H9 (cell line): ENCODE measurements at regions not wholly inside any gene's neighbourhood (a gene's known extent, or its start where the extent isn't known, plus 50 kb on each side); places are given as distances from the start of the nearest gene placed in this dataset.

Experiments
- DNase-seq: peaks from one replicate; pipeline ENCODE4 v3.0.0-alpha.2; 2017
- H2AFZ ChIP-seq: one replicate; pipeline ENCODE4 v1.6.1; 2013; ENCODE audit warnings: mild to moderate bottlenecking, low read length, control low read depth, moderate library complexity
- H2AK5ac ChIP-seq: 2 replicates; pipeline ENCODE4 v1.6.1; 2013; ENCODE audit warnings: low read length, control low read depth, mixed read lengths; ENCODE audit not compliant: insufficient read length
- H2BK120ac ChIP-seq: one replicate; pipeline ENCODE4 v1.6.1; 2013; ENCODE audit warnings: low read depth, mild to moderate bottlenecking, low read length, control low read depth, inconsistent platforms; ENCODE audit not compliant: poor library complexity, severe bottlenecking
- H2BK12ac ChIP-seq: 2 replicates; pipeline ENCODE4 v1.6.1; 2013; ENCODE audit warnings: low read length, control low read depth, mixed read lengths, low read depth; ENCODE audit not compliant: insufficient read length
- H2BK15ac ChIP-seq: 2 replicates; pipeline ENCODE4 v1.6.1; 2013; ENCODE audit warnings: low read depth, low read length, control low read depth
- H2BK20ac ChIP-seq: one replicate; pipeline ENCODE4 v1.6.1; 2013; ENCODE audit warnings: low read depth, mild to moderate bottlenecking, low read length, control low read depth, inconsistent platforms; ENCODE audit not compliant: poor library complexity, severe bottlenecking
- H2BK5ac ChIP-seq: 2 replicates; pipeline ENCODE4 v1.6.1; 2013; ENCODE audit warnings: low read length, control low read depth, mixed read lengths; ENCODE audit not compliant: insufficient read length
- H3K14ac ChIP-seq: 2 replicates; pipeline ENCODE4 v1.6.1; 2013; ENCODE audit warnings: low read length, control low read depth; ENCODE audit not compliant: insufficient read depth
- H3K18ac ChIP-seq: 2 replicates; pipeline ENCODE4 v1.6.1; 2013; ENCODE audit warnings: low read depth, mild to moderate bottlenecking, mixed read lengths, low read length, control low read depth; ENCODE audit not compliant: insufficient read length
- H3K23ac ChIP-seq: 2 replicates; pipeline ENCODE4 v1.6.1; 2013; ENCODE audit warnings: low read length, control low read depth, mixed read lengths, low read depth; ENCODE audit not compliant: insufficient read length
- H3K23me2 ChIP-seq: 2 replicates; pipeline ENCODE4 v1.6.1; 2013; ENCODE audit warnings: low read depth, mild to moderate bottlenecking, mixed read lengths, low read length, control low read depth; ENCODE audit not compliant: insufficient read length, poor library complexity, severe bottlenecking
- H3K27ac ChIP-seq: 2 replicates; pipeline ENCODE4 v1.5.1; 2013; ENCODE audit warnings: low read length, control low read depth, mixed read lengths, low read depth; ENCODE audit not compliant: insufficient read length
- H3K27me3 ChIP-seq: 2 replicates; pipeline ENCODE4 v1.6.1; 2013; ENCODE audit warnings: low read length, control low read depth, inconsistent platforms; ENCODE audit not compliant: insufficient read depth
- H3K4ac ChIP-seq: 2 replicates; pipeline ENCODE4 v1.6.1; 2013; ENCODE audit warnings: low read depth, mild to moderate bottlenecking, control low read depth, inconsistent platforms, low read length, moderate library complexity
- H3K4me1 ChIP-seq: 2 replicates; pipeline ENCODE4 v1.6.1; 2013; ENCODE audit warnings: low read length, control low read depth, inconsistent platforms; ENCODE audit not compliant: insufficient read depth
- H3K4me2 ChIP-seq: 2 replicates; pipeline ENCODE4 v1.6.1; 2013; ENCODE audit warnings: low read length, control low read depth, mixed read lengths; ENCODE audit not compliant: insufficient read length, insufficient read depth
- H3K56ac ChIP-seq: 2 replicates; pipeline ENCODE4 v1.6.1; 2013; ENCODE audit warnings: low read depth, mild to moderate bottlenecking, mixed read lengths, low read length, control low read depth; ENCODE audit not compliant: insufficient read length
- H3K79me1 ChIP-seq: 2 replicates; pipeline ENCODE4 v1.6.1; 2013; ENCODE audit warnings: low read depth, mild to moderate bottlenecking, moderate library complexity, low read length, control low read depth, inconsistent platforms; ENCODE audit not compliant: insufficient read depth, poor library complexity, severe bottlenecking
- H3K79me2 ChIP-seq: 2 replicates; pipeline ENCODE4 v1.6.1; 2013; ENCODE audit warnings: low read length, control low read depth, inconsistent platforms; ENCODE audit not compliant: insufficient read depth
- H3K9ac ChIP-seq: 2 replicates; pipeline ENCODE4 v1.6.1; 2013; ENCODE audit warnings: low read length, control low read depth, mixed read lengths; ENCODE audit not compliant: insufficient read length; ENCODE audit errors: extremely low read depth
- H3K9me3 ChIP-seq: one replicate; pipeline ENCODE4 v1.6.1; 2013; ENCODE audit warnings: low read depth, low read length, inconsistent platforms; ENCODE audit not compliant: control insufficient read depth
- H3T11ph ChIP-seq: one replicate; pipeline ENCODE4 v1.6.1; 2013; ENCODE audit warnings: mild to moderate bottlenecking, low read length, control low read depth, inconsistent platforms
- H4K20me1 ChIP-seq: one replicate; pipeline ENCODE4 v1.6.1; 2013; ENCODE audit not compliant: control insufficient read depth, insufficient read length, insufficient read depth
- H4K5ac ChIP-seq: 2 replicates; pipeline ENCODE4 v1.6.1; 2013; ENCODE audit warnings: low read depth, mild to moderate bottlenecking, mixed read lengths, low read length, control low read depth; ENCODE audit not compliant: insufficient read length
- H4K8ac ChIP-seq: replicated peaks from 2 replicates; pipeline ENCODE4 v1.6.1; 2013; ENCODE audit warnings: low read length, control low read depth, mixed read lengths, low read depth; ENCODE audit not compliant: insufficient read length
- H4K91ac ChIP-seq: 2 replicates; pipeline ENCODE4 v1.6.1; 2013; ENCODE audit warnings: low read depth, mild to moderate bottlenecking, moderate library complexity, mixed read lengths, low read length, control low read depth; ENCODE audit not compliant: insufficient read length
- H3K27ac Mint-ChIP-seq, 3 experiments: 2 replicates in 2 of 3; 3 replicates in 1 of 3; pipeline ENCODE4 v1.8.0; 2020 to 2021; ENCODE audit warnings: mixed read lengths in 3 of 3, mild to moderate bottlenecking in 1 of 3, moderate library complexity in 1 of 3
- H3K27me3 Mint-ChIP-seq: 2 replicates; pipeline ENCODE4 v1.8.0; 2021; ENCODE audit warnings: low read depth, mild to moderate bottlenecking, moderate library complexity, mixed read lengths
- H3K36me3 Mint-ChIP-seq, 3 experiments: 2 replicates in 2 of 3; 3 replicates in 1 of 3; pipeline ENCODE4 v1.8.0; 2020 to 2021; ENCODE audit warnings: low read depth in 3 of 3, mixed read lengths in 3 of 3; ENCODE audit not compliant: insufficient read depth in 1 of 3
- H3K4me1 Mint-ChIP-seq, 2 experiments: 2 replicates each; pipeline ENCODE4 v1.8.0; 2020; ENCODE audit warnings: mixed read lengths in 2 of 2
- H3K4me3 Mint-ChIP-seq, 2 experiments: 2 replicates in 1 of 2; 3 replicates in 1 of 2; pipeline ENCODE4 v1.8.0; 2020 to 2021; ENCODE audit warnings: mild to moderate bottlenecking in 2 of 2, mixed read lengths in 2 of 2, moderate library complexity in 1 of 2
- H3K9me3 Mint-ChIP-seq, 2 experiments: 2 replicates in 1 of 2; 3 replicates in 1 of 2; pipeline ENCODE4 v1.8.0; 2020; ENCODE audit warnings: mild to moderate bottlenecking in 2 of 2, mixed read lengths in 2 of 2, moderate library complexity in 1 of 2
- WGBS: extraction: QIAGEN DNeasy Blood & Tissue Kit; methylation state at CpG from one replicate; pipeline ENCODE4 v1.1.7; 2013; ENCODE audit warnings: missing lambda C conversion rate, low lambda C conversion rate, mixed read lengths; ENCODE audit not compliant: insufficient read length; ENCODE audit errors: extremely low coverage; 5-methylcytosine and 5-hydroxymethylcytosine counted together
- TF ChIP-seq, protein P1 (sequence below): fragments of 200-600 bp; sonication (generic); conservative IDR thresholded peaks from 3 replicates; pipeline ENCODE4 v1.8.0; 2021; ENCODE audit warnings: antibody characterized with exemption, mild to moderate bottlenecking

DNA sequence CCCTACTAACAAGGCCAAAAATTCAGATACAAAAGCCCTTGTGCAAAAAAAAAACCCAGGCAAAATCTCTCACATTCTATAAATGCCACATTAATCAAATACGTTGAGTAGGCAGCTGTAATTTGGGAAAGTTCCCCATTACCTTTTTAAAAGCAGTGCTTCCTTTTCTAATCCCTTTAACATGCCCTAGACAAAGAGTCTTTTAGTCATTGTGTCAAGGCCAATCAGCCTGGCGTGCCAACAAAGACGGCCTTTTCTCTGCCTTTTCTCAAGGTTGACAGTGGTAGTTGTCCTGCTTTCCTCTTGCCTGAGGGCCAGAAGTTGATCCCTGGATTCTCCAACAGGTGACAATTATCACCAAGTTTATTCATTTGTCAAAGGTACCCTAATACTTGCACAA lies 62.5 kb upstream of the METAP2 start:
- H2BK15ac ChIP-seq: no peak overlapping the region
- no peak overlapping the region for H3K9ac ChIP-seq
- no peak overlapping the region for H2BK5ac ChIP-seq
- H3K36me3 Mint-ChIP-seq: no peaks in the 10 kb centered on the region
- H3K79me2 ChIP-seq: no peaks in the 10 kb centered on the region
- H3K56ac ChIP-seq: no peak overlapping the region
- H2AFZ ChIP-seq: no peak overlapping the region
- no peaks in the 10 kb centered on the region for H3K79me1 ChIP-seq
- H3K4me1 ChIP-seq: no peaks in the 10 kb centered on the region
- H3K27me3 ChIP-seq: no peaks in the 10 kb centered on the region
- peaks cover 4% of the 10 kb centered on the region; the same call in 1 of the 2 replicates for H3K27me3 Mint-ChIP-seq
- no peak overlapping the region for H4K91ac ChIP-seq
- H3K27ac Mint-ChIP-seq: no peak overlapping the region
- H2AK5ac ChIP-seq: no peak overlapping the region
- H3K9me3 Mint-ChIP-seq: no peaks in the 10 kb centered on the region
- H4K20me1 ChIP-seq: no peaks in the 10 kb centered on the region
- no peak overlapping the region for H2BK20ac ChIP-seq
- H4K8ac ChIP-seq: no peak overlapping the region
- H3K23ac ChIP-seq: no peak overlapping the region
- no peak for DNase-seq
- no peak overlapping the region for H3K14ac ChIP-seq
- no peak overlapping the region for H3T11ph ChIP-seq
- H2BK120ac ChIP-seq: no peak overlapping the region
- no peaks in the 10 kb centered on the region for H3K23me2 ChIP-seq
- H2BK12ac ChIP-seq: no peak overlapping the region
- H3K4ac ChIP-seq: no peak overlapping the region
- H3K18ac ChIP-seq: no peak overlapping the region
- H3K4me3 Mint-ChIP-seq: no peak overlapping the region
- TF ChIP-seq, protein P1, sequence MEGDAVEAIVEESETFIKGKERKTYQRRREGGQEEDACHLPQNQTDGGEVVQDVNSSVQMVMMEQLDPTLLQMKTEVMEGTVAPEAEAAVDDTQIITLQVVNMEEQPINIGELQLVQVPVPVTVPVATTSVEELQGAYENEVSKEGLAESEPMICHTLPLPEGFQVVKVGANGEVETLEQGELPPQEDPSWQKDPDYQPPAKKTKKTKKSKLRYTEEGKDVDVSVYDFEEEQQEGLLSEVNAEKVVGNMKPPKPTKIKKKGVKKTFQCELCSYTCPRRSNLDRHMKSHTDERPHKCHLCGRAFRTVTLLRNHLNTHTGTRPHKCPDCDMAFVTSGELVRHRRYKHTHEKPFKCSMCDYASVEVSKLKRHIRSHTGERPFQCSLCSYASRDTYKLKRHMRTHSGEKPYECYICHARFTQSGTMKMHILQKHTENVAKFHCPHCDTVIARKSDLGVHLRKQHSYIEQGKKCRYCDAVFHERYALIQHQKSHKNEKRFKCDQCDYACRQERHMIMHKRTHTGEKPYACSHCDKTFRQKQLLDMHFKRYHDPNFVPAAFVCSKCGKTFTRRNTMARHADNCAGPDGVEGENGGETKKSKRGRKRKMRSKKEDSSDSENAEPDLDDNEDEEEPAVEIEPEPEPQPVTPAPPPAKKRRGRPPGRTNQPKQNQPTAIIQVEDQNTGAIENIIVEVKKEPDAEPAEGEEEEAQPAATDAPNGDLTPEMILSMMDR: no peak
- peaks cover 10 to 11% of the 10 kb centered on the region in 2 experiments for H3K4me1 Mint-ChIP-seq
- no peak overlapping the region for H3K27ac ChIP-seq
- no CpG with 5 or more reads among the region's 3 CpGs for WGBS
- no peak overlapping the region for H3K4me2 ChIP-seq
- H3K9me3 ChIP-seq: no peaks in the 10 kb centered on the region
- H4K5ac ChIP-seq: no peak overlapping the region
